ENCODE measurements at regions not wholly inside any gene's neighbourhood (a gene's known extent, or its start where the extent isn't known, plus 50 kb on each side); places are given as distances from the start of the nearest gene placed in this dataset.

DNA sequence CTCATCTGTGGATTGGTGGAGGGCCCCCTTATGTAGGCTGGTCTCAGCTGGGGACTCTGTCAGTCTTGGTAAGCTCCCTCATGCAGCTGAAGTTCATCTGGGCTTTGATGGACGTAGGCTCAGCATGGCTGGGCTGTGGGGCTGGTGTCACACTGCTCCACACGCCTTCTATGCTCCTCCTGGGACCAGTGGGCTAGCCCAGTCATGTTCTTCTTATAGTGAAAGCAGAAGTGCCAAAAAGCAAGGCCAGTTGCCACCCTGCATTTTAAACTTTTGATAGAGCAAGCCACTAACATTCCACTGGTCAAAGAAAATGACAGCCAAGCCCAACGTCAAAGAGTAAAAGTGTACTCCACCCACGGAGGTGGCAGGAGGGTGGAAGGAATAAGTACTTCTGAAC lies 165.5 kb downstream of the MEX3B start:
- TF ChIP-seq, protein P1, sequence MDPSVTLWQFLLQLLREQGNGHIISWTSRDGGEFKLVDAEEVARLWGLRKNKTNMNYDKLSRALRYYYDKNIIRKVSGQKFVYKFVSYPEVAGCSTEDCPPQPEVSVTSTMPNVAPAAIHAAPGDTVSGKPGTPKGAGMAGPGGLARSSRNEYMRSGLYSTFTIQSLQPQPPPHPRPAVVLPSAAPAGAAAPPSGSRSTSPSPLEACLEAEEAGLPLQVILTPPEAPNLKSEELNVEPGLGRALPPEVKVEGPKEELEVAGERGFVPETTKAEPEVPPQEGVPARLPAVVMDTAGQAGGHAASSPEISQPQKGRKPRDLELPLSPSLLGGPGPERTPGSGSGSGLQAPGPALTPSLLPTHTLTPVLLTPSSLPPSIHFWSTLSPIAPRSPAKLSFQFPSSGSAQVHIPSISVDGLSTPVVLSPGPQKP (CRISPR knock-in tag; IDR thresholded peaks at IDR 0.05), result no peak
- TF ChIP-seq ATF3 (IDR thresholded peaks at IDR 0.05) (no peak), ATF3 (CRISPR knock-in tag; conservative IDR thresholded peaks at IDR 0.05) (no peak), HEY1 (CRISPR knock-in tag; IDR thresholded peaks at IDR 0.05; ENCODE audit: borderline replicate concordance) (no peak), EP300 (IDR thresholded peaks at IDR 0.05; ENCODE audit: low read length) (no peak), JUN (IDR thresholded peaks at IDR 0.05; ENCODE audit: borderline replicate concordance, low read depth, low read length) (no peak), JUN (CRISPR knock-in tag; IDR thresholded peaks at IDR 0.05; ENCODE audit: borderline replicate concordance) (no peak), CEBPZ (IDR thresholded peaks at IDR 0.05; ENCODE audit: borderline replicate concordance, low read depth, low read length) (no peak), POLR2AphosphoS2 (IDR thresholded peaks at IDR 0.05; ENCODE audit: low read length) (no peak), REST (IDR thresholded peaks at IDR 0.05; ENCODE audit: borderline replicate concordance) (no peak), REST (CRISPR knock-in tag; IDR thresholded peaks at IDR 0.05; ENCODE audit: low read depth) (no peak), CBX8 (IDR thresholded peaks at IDR 0.05; ENCODE audit: borderline replicate concordance, extremely low read depth, low read depth, low read length, poor library complexity, severe bottlenecking) (no peak), EGR1 (conservative IDR thresholded peaks at IDR 0.05) (no peak)
